ENCODE measurements at regions not wholly inside any gene's neighbourhood (a gene's known extent, or its start where the extent isn't known, plus 50 kb on each side); places are given as distances from the start of the nearest gene placed in this dataset.

GRCh38 chr6:766625-767024 lies 73.7 kb upstream of the EXOC2 start:
- Histone ChIP-seq H3K4me3 (no peak overlapping the region), H3K36me3 (no peaks in the 10 kb centered on the region), H3K27me3 (no peaks in the 10 kb centered on the region), H3K4me1 (ENCODE audit: insufficient read depth) (no peaks in the 10 kb centered on the region), H3K9me3 (no peaks in the 10 kb centered on the region), H3K27ac (no peak overlapping the region)
- DNase-seq = no peak
- TF ChIP-seq POLR2A (IDR thresholded peaks at IDR 0.05) = no peak
- TF ChIP-seq EP300 (IDR thresholded peaks at IDR 0.05) = no peak
- no peak for TF ChIP-seq CTCF (IDR thresholded peaks at IDR 0.05)
- 39 to 45% (median 44%) methylated on average over 5 of the region's 5 CpGs for WGBS, 3 donors
- intact Hi-C loops (cut with DNase I) = no loop called here

GRCh38 chr6:761997-762396 lies 69.1 kb upstream of the EXOC2 start:
- H3K4me3 ChIP-seq = no peak overlapping the region
- no peak for TF ChIP-seq EP300 (IDR thresholded peaks at IDR 0.05)
- no peak for TF ChIP-seq POLR2A (IDR thresholded peaks at IDR 0.05)
- no peak for TF ChIP-seq CTCF (IDR thresholded peaks at IDR 0.05)
- intact Hi-C loops (cut with DNase I) = loop anchor here in 1 of 4 donors (2.0 kb wide), 1 partner anchor 23 kb away; no protein-coding TSS in a partner anchor
- H3K9me3 ChIP-seq = no peaks in the 10 kb centered on the region
- H3K27me3 ChIP-seq = no peaks in the 10 kb centered on the region
- WGBS, 3 donors = 45 to 55% (median 47%) methylated on average over 13 of the region's 13 CpGs
- H3K4me1 ChIP-seq (ENCODE audit: insufficient read depth) = no peaks in the 10 kb centered on the region
- DNase-seq = no peak
- no peak overlapping the region for H3K27ac ChIP-seq
- H3K36me3 ChIP-seq = no peaks in the 10 kb centered on the region

GRCh38 chr6:760982-761955 lies 68.3 kb upstream of the EXOC2 start:
- no peak overlapping the region for H3K4me3 ChIP-seq
- intact Hi-C loops (cut with DNase I) = no loop called here
- H3K4me1 ChIP-seq (ENCODE audit: insufficient read depth) = no peaks in the 10 kb centered on the region
- H3K27me3 ChIP-seq = no peaks in the 10 kb centered on the region
- H3K27ac ChIP-seq = no peak overlapping the region
- TF ChIP-seq CTCF (IDR thresholded peaks at IDR 0.05) (no peak), POLR2A (IDR thresholded peaks at IDR 0.05) (no peak), EP300 (IDR thresholded peaks at IDR 0.05) (no peak)
- DNase-seq = no peak
- WGBS, 3 donors = 82 to 86% (median 84%) methylated on average over 48 of the region's 48 CpGs
- H3K9me3 ChIP-seq = no peaks in the 10 kb centered on the region
- H3K36me3 ChIP-seq = no peaks in the 10 kb centered on the region

- 90 to 93% (median 91%) methylated on average over 3 of the region's 3 CpGs for WGBS, 3 donors
- intact Hi-C loops (cut with DNase I) = no loop called here
Observed at GRCh38 chr6:759729-760128, 66.8 kb upstream of the EXOC2 start.

More at GRCh38 chr6:759729-760128, 66.8 kb upstream of the EXOC2 start:
- Histone ChIP-seq H3K27ac (no peak overlapping the region), H3K27me3 (no peaks in the 10 kb centered on the region), H3K9me3 (no peaks in the 10 kb centered on the region), H3K4me3 (no peak overlapping the region), H3K36me3 (no peaks in the 10 kb centered on the region), H3K4me1 (ENCODE audit: insufficient read depth) (no peaks in the 10 kb centered on the region)
- DNase-seq = no peak
- no peak for TF ChIP-seq POLR2A (IDR thresholded peaks at IDR 0.05)
- TF ChIP-seq EP300 (IDR thresholded peaks at IDR 0.05) = no peak
- TF ChIP-seq CTCF (IDR thresholded peaks at IDR 0.05) = no peak

All from ovary (tissue), 7 donors.